ENCODE measurements at regions not wholly inside any gene's neighbourhood (a gene's known extent, or its start where the extent isn't known, plus 50 kb on each side); places are given as distances from the start of the nearest gene placed in this dataset.

DNA sequence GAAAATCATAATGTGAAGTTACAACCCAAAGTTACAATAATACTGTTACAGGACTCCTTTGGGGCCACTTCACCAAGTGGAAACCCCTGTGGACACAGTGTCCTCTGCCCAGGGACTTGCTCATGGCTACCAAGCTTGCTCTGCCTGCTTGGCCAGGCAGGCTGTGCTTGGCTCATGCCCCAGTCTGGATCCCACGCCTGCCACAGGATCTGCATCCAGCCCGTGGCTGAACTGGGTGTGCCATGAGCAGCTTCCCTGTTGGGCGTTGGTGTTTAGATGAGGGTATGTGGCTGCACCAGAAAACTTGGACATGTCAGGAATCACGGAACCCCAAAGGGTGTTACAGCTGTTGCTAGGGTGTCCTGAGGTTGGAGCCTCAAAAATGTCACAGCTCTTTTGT, 820.9 kb downstream of the SLC6A15 start:
- no peak overlapping the region for H3K27ac ChIP-seq
- no peak for TF ChIP-seq CTCF (conservative IDR thresholded peaks at IDR 0.05)
- no peak for TF ChIP-seq ZFX (IDR thresholded peaks at IDR 0.05)

GRCh38 chr12:84089356-84089755, 823.2 kb downstream of the SLC6A15 start:
- no peak overlapping the region for H3K27ac ChIP-seq
- TF ChIP-seq CTCF (conservative IDR thresholded peaks at IDR 0.05) = no peak
- TF ChIP-seq ZFX (IDR thresholded peaks at IDR 0.05) = no peak

DNA sequence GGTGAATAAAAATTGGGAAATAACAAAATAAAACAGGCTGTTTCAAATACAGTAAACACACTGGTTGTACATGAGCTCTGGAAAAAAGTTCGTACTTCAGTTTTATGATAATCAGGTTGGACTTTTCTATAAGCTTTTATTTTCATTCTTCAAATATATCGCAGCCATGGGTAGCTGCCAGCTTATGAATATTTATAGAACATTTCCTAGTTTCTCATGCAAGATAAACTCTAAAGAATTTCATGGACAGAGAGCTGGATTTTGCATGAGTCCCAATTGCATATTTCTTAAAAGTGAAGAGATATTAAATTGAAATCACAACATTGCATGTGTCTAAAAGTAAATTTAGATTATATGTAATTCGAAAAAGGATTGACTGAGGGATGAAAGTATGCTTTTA, 827.6 kb downstream of the SLC6A15 start:
- TF ChIP-seq CTCF (conservative IDR thresholded peaks at IDR 0.05) (no peak), ZFX (IDR thresholded peaks at IDR 0.05) (no peak)

GRCh38 chr12:84079626-84080025, 833.0 kb downstream of the SLC6A15 start:
- TF ChIP-seq CTCF (conservative IDR thresholded peaks at IDR 0.05) (no peak), ZFX (IDR thresholded peaks at IDR 0.05) (no peak)
- no peak overlapping the region for H3K27ac ChIP-seq

More for the DNA sequence above, 827.6 kb downstream of the SLC6A15 start:
- no peak overlapping the region for H3K27ac ChIP-seq

GRCh38 chr12:84077679-84078078, 834.9 kb downstream of the SLC6A15 start:
- no peak overlapping the region for H3K27ac ChIP-seq
- TF ChIP-seq CTCF (conservative IDR thresholded peaks at IDR 0.05) (no peak), ZFX (IDR thresholded peaks at IDR 0.05) (no peak)

DNA sequence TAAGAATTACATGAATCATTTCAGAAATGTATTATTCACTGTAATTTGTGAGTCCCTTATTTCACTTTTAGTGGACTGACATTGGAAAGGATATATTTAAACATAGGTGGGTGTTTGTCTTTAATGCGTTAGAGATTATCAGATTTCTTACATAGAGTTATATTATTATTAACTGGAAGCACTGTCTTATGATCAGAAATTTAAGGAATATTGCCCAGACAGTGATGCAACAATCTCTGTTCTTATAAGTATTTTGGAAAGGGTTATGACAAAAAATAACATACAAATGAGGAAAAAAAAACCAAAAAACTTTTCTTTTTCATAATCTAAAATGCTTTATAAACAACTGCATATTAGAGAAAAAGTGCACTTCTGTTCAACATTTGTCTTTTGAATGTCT, 836.6 kb downstream of the SLC6A15 start:
- TF ChIP-seq CTCF (conservative IDR thresholded peaks at IDR 0.05) (no peak), ZFX (IDR thresholded peaks at IDR 0.05) (no peak)
- H3K27ac ChIP-seq = no peak overlapping the region

GRCh38 chr12:84073401-84073800, 839.2 kb downstream of the SLC6A15 start:
- TF ChIP-seq ZFX (IDR thresholded peaks at IDR 0.05) = no peak
- no peak for TF ChIP-seq CTCF (conservative IDR thresholded peaks at IDR 0.05)
- no peak overlapping the region for H3K27ac ChIP-seq
